GM23338 (cell line): ENCODE measurements at regions not wholly inside any gene's neighbourhood (a gene's known extent, or its start where the extent isn't known, plus 50 kb on each side); places are given as distances from the start of the nearest gene placed in this dataset.

Source experiments
- CREB1 ChIP-seq: fragments of 250-450 bp; sonication (Bioruptor Pico); IDR thresholded peaks from 2 replicates; pipeline ENCODE4 v1.5.0; 2020; ENCODE audit warnings: low read depth, mild to moderate bottlenecking, moderate library complexity
- CTCF ChIP-seq, 2 experiments: fragments of 200-600 bp in 1 of 2; sonication (generic) in 1 of 2; conservative IDR thresholded peaks; 2 replicates each; pipeline versions ENCODE4 v1.5.1 to v1.6.1; 2016 to 2017; ENCODE audit warnings: antibody characterized with exemption in 2 of 2, low read depth in 2 of 2, mild to moderate bottlenecking in 2 of 2, moderate library complexity in 1 of 2
- ETS1 ChIP-seq: IDR thresholded peaks from 2 replicates; pipeline ENCODE4 v1.6.1; 2016; ENCODE audit warnings: antibody characterized with exemption
- EZH2 ChIP-seq: fragments of 200-600 bp; sonication (generic); IDR thresholded peaks from one replicate; pipeline ENCODE4 v1.8.0; 2017; ENCODE audit warnings: antibody characterized with exemption, mild to moderate bottlenecking, low read depth; ENCODE audit not compliant: unreplicated experiment
- EZH2phosphoT487 ChIP-seq: fragments of 200-600 bp; sonication (generic); IDR thresholded peaks from one replicate; pipeline ENCODE4 v1.8.1; 2018; ENCODE audit warnings: antibody characterized with exemption; ENCODE audit not compliant: unreplicated experiment
- JUNB ChIP-seq: IDR thresholded peaks from one replicate; pipeline ENCODE4 v1.6.1; 2016; ENCODE audit warnings: antibody characterized with exemption; ENCODE audit not compliant: unreplicated experiment
- POLR2AphosphoS5 ChIP-seq: IDR thresholded peaks from 2 replicates; pipeline ENCODE4 v1.6.1; 2016; ENCODE audit warnings: antibody characterized with exemption, low read depth
- REST ChIP-seq: IDR thresholded peaks from one replicate; pipeline ENCODE4 v1.6.1; 2018; ENCODE audit warnings: antibody characterized with exemption; ENCODE audit not compliant: unreplicated experiment
- ZNF462 ChIP-seq: fragments of 250-450 bp; sonication (Bioruptor Pico); IDR thresholded peaks from 2 replicates; pipeline ENCODE4 v1.5.0; 2020; ENCODE audit warnings: mild to moderate bottlenecking, moderate library complexity

- TF ChIP-seq REST (no peak), POLR2AphosphoS5 (no peak), EZH2 (no peak), EZH2phosphoT487 (no peak), CTCF (conservative IDR thresholded peaks at IDR 0.05; ENCODE audit: low read depth in 2 of 2) (no peak), ETS1 (no peak), CREB1 (no peak), JUNB (no peak), ZNF462 (CRISPR knock-in tag) (no peak)
Observed at GRCh38 chr15:46646490-46646889, 1011.7 kb downstream of the SQOR start.
